Ramos (cell line): ENCODE measurements at regions not wholly inside any gene's neighbourhood (a gene's known extent, or its start where the extent isn't known, plus 50 kb on each side); places are given as distances from the start of the nearest gene placed in this dataset.
"Not testable (repeated sequence)": the region's sequence is repeated elsewhere in the genome, so short reads cannot be mapped to it uniquely, and the experiment has no call there.

Experiments used
- in situ Hi-C: fragments of 300-500 bp; cut with MboI; formaldehyde crosslinking; loops from one replicate; pipeline ENCODE4 v1.14.3; 2022; ENCODE audit warnings: low sequenced_read_pairs; ENCODE audit not compliant: unreplicated experiment

DNA sequence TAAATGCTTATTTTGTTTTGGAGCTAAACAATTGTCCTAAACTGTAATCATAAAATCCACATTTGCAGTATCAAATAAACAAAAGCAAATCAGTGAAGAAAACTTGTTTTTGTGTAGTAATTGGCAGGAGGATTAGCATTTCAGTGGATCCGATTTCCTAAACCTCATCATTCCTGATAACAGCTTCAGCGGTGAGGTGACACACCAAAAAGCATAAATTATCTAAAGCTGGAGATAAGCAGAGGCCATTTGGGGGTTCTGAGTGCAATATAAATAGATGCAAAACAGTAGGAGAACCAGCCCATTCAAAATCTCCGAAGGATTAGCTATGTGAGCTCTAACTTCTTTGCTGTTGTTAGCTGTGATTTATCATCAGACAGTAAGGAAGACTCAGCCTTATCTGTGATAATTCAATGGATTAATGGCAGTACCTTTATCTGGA is 235.8 kb downstream of the EPHA7 start:
- in situ Hi-C loops = no loop called here

DNA sequence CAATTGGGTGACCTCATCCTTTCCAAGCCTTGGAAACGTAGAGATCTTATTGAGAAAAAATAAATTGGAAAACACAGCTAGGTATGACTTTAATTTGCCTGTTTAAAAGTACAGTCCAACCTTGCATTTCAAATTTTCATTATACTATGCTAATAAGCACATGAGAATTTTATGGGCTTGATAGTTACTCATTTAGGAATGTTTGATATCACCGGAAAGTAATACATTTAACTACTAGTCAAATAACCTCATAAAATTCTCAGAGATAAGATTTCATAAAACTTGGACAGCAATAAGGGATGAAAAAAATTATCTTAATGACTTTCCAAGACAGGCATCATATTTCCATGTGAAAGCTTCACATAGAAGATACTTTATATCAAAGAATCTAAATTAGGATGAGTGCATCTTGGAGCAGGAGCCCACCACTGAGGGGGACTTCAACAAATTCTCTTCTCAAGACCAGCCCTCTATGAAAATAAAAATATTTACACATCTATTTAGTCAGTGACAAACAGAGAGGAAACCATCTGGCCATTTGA is 236.3 kb downstream of the EPHA7 start:
- in situ Hi-C loops = no loop called here

DNA sequence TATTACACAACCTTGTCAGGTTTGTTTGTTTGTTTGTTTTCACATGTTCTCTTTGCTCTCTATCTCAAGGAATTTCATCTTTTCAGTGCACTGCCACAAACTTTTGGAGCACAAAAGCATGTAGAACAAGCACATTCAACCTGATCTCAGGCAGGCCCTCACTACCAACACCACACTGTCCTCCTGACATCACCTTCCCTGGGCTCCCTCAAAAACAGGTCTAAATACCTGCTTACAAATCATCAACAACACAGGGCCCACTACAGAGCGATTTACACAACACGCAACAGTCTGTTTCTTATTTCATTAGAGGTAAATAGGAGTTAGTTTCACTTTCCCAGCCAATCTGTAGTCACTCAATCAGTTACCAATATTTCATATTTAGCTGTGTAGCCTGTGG is 241.4 kb downstream of the EPHA7 start:
- in situ Hi-C loops = no loop called here

DNA sequence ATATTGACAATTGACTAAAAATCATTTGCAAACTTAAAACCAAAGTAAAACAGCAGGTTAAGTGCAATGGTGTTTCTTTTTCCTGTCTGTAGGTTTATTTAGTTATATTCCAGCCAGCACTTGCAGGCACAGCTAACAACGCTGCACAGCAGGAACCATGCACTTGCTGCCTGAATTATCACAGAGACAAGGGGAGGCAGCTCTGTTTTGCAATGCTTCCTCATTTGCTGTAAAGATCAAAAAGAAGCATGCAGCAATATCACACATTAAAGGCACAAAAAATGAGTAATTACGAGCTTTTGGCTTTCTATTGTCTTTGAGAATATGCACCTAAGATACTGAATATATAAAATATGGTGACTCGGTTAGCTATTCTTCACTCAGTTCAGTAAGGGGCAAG is 241.9 kb downstream of the EPHA7 start:
- in situ Hi-C loops = no loop called here

DNA sequence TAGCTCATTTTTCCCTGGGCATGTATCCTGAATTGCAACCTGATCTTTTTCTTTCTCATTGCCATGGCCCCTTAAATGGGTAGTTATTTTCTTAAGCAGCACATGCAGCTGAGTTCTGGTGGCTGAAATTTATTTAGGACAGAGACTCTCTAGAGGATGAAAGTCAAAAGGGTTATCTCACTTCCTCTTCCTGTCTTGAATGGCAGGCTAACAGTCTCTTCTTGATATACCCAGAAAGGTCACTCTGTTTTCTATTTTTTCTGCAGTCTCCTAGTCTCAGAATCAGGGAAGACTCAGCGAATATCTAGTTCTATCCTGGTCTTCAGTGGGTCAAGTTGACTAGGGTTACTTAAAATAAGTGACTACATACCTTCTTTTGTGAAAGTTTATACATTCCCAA is 243.3 kb downstream of the EPHA7 start:
- in situ Hi-C loops = no loop called here

DNA sequence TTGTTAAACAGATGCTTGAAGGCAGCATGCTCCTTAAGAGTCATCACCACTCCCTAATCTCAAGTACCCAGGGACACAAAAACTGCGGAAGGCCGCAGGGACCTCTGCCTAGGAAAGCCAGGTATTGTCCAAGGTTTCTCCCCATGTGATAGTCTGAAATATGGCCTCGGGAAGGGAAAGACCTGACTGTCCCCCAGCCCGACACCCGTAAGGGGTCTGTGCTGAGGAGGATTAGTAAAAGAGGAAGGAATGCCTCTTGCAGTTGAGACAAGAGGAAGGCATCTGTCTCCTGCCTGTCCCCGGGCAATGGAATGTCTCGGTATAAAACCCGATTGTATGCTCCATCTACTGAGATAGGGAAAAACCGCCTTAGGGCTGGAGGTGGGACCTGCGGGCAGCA is 245.8 kb downstream of the EPHA7 start:
- in situ Hi-C loops = not testable (repeated sequence)

DNA sequence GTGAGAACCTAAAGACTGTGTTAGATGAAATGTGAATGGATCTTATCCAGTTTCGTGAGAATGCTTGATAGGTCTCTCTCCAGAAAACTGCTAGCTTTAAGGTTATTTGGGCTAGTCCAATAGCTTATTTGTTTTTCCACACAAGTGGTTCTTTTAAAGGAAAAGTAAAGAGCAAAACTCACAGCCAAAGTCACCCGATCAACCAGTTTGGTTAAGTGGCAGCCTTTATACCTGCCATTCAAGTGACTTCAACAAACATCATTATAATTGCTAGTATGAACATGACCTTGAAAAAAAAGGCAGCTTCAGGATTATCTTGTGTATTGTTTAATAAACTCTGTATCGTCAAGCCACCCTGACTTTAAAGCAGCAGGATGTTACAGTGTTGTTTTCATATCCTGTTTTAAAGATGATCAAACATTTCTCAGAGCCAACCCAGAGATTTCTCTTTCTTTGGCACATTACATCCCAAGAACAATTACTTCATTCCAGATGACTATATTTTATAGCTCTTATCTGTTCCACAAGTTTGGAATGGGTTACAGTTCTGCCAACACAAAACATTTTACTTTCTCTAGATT is 253.4 kb downstream of the EPHA7 start:
- in situ Hi-C loops = no loop called here

DNA sequence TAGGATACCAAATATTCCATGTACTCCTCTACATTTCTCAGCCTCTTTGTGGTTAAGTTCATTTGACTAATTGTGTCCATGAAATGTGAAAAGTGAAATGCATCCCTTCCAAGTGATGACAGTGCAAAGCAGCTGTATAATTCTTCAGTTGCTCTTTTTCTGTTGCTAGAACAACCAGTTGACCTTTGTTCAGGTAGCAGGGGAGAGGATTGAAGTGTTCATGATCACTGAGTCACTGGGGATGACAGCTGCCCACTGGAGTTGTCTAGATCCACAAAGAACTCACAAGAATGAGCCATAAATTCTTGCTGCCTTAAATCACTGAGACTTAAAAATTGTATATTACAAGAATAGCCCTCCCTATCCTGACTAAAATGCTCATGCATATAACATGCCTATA is 254.6 kb downstream of the EPHA7 start:
- in situ Hi-C loops = no loop called here

DNA sequence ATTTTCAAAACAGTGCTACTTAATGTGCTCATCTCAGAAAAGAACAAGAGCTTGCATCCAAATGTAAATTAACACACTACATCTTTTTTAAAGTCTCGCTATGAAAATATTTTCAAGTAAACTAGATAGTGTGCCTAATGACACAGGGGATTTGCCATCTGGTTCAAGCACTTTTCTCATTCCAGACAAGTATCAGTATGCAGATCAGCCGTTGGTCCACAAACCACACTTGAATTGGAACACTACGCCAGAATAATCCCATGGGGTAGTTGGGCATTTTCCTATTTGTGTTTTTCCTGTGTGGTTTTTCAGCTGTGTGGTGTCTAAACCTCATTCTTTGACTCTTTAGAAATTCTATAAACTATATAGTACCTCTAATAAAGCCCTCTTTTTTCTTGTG is 256.2 kb downstream of the EPHA7 start:
- in situ Hi-C loops = no loop called here

DNA sequence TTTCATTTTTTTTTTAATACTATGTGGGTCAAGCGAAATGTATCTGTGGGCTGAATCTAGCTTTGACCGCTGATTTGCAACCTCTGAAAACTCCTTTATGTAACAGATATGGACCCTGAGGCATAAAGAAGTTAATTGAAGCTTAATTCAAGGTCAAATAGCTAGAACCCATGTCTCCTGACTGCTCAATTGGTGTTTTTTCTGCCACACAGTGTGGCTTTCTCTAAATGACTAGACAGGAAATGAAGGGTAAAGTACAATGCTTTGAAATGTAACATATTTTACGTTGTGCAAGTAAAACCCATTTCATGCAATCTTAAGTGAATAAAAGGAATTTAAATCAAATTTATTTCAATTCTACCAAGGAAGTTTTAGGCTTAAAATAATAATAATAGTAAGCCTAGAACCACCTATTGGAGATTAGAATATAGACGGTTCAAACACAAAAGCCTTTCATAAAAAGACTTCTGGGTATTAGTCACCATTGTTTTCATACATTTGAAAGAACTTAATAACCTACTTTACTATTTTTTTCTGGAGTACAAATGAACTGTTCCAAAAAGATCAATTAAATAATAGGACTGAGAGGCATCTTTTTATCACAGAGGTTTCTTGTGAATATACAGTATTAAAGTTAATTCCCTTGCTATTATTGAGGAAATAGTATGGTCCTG is 279.8 kb downstream of the EPHA7 start:
- in situ Hi-C loops = no loop called here

DNA sequence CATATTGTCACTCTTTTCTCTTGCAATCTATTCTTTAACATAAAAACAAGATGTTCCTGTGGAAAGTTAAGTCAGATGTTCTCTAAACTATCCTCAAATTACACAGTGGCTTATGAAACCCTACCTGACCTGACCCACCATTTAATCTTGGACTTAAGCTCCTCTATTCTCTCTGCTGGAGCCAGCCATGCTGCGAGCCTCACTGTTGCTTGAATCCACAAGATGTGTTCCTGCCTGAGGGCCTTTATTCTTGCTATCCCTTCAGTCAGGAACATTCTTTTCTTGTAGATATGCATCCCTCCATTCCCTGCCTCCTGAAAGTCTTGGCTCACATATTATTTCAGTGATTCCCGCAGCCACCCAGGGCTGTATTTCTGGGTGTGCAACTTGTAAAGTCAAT is 283.2 kb downstream of the EPHA7 start:
- in situ Hi-C loops = no loop called here

DNA sequence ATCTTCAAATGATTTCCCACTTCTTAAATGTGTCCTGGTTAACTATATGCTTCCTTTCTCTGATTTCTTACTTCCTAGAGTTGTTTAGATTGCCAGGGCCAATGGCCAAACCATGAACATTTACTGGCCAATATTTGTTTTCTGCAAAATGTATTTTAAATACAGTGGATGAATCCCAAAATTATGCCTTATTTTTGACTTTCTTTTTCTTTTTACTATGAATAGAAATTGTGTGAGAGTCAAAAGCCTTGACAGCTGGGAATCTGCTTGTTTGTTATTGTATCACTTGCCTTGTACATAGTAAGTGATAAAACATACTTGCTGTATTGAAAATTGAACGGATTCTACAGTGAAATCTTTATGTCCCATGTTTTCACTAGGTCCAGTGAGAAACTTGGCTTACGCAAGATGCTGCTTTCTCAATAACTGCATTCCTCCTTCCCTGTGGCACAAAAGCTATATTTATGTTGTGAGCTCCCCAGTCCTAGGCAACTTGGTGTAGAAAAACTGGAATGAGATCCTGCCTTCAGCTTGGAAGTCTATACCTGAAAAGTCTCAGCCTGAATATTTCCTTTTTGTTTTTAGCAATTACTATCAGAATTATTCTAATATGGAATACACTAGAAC is 295.2 kb downstream of the EPHA7 start:
- in situ Hi-C loops = no loop called here

DNA sequence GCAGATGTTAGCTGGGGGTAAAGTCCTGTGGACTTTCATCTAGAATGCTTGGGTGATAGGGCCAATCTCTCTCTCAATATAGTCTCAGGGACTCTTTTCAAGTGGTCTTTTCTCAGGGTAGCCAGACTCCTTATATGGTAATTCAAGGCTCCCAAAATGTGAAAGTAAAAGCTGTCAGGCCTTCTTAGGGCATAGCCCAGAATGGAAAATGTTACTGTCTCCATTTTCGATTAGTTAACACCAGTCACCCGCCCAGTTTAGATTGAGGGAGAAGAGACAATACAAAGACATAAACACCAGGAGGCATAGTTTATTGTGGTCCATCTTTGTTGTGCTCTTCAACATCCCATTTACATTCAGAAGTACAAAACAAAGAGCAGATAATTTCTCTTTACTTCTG is 295.8 kb downstream of the EPHA7 start:
- in situ Hi-C loops = no loop called here

DNA sequence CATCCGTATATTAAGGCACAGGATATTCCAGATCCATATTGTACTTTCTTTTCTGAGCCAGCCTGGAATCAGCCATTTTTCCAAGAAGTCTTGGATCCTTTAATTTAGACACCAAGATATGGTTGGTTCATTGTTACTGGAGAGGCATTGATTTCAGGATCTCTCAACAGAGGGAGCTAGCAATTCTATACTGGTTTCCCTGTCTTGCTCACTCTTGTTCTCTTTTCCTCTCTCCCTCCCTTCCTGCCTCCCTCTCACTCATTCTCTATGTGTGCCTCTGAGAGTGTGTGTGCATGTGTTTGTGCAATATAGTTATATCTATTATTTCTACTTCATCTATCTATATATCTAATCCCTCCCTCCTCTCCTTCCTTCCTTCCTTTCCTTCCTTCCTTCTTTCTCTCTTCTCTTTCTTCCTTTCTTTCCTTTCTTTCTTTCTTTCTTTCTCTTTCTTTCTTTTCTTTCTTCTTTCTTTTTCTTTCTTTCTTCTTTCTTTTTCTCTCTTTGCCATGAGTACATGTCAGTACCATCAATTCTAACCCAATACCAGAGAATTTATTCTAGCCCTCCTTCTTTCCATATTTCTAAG is 299.1 kb downstream of the EPHA7 start:
- in situ Hi-C loops = no loop called here

DNA sequence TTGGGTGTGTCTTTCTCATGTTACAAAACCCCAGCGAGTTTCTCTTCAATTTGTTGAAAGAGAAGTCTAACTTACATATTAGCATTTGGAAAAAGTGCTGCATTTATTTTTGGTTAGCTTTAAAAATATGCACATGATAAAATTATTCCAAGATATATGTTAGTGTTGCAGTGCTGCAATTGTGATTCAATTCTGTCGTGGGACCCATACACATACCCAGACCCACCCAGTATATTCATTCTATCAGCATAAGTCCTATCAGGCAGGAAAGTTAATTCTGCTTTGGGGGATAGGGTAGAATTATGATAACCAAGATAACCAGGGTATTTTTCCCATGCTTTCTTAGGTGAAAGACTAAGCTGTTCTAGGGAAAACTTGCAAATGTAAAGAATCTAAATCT is 313.5 kb downstream of the EPHA7 start:
- in situ Hi-C loops = no loop called here

DNA sequence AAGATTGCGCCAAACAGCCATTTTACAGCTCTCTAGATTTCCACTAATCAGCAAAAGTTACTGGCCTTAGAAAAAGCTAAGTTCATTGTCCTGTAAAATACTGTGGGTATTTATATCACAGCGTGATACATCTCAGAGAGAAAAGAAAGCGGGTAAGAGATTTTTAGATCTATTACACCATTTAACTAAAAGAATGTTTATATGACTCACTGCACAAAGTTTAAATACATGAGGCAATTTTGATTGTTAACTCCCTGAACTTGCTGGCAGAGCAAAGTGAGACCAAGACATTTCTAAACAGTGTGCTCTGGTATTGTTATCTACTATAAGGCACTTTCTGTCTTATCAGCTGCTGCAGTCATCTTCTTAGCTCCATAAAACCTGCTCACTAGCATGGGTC is 314.3 kb downstream of the EPHA7 start:
- in situ Hi-C loops = no loop called here

DNA sequence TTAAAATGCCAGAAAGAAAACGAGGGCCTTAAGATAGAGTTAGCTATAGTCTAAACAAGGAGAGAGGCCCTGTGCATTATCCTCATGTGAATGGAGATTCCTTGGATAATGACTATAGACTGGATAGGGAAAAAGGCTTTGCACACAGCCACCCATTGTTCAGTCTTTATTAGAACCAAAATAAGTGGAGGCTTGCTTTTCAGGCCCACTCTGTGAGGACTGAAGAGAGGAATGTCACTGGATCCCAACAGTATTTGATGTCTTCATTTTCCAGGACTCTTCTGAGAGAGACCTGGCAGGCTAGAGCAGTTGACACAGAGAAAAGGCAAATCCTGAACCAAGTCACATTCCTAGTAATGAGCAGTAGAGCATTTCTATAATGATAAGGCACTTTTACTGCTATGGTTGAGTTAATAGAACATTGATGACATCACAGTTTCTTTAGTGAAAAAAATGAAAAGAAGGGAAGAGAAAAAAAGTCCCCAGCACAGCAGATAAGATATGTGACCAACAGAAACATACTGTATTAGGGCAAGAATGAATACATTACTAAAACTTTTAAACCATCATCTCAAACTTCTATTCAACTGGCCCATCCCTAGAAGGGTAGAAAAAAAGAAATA is 315.1 kb downstream of the EPHA7 start:
- in situ Hi-C loops = no loop called here

DNA sequence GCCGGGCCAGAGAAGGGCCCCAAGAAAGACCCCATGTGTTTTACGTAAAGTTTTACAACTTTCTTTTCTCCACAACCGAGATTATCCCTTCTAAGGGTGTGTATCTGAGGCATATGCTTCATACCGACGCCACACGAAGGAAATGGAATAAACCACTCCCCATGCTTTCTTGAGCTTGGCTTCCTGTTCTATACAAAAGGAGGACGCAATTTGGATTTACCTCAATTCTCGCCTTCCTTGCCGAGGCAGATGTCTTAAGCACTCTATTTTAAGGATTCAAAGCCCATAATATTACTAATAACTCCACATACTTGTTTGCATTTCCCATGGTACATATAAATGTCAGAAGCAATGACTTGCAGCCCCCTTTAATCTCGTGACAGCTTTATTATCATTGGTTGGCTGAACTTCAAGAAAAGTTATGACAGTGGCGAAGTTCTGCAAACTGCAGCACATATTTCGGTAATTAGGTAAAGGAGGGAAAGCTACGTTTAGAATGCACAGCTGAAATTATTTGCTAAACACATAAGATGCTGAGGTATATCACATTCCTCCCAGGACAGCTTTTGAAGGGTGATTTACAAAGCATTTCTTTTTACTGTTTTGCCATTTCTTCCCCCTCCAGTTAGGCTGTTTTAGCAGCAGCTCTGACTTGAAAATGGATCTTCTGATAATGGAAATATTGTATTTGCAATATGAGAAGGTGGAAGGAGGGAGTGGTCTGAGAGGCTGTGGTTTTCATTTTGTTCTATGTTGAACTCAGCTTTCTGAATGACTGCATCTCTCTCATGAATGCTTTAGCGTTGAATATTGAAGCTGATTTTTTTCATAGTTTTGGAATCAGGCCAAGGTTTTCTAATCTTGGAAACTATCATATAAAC is 330.5 kb downstream of the EPHA7 start:
- in situ Hi-C loops = no loop called here

DNA sequence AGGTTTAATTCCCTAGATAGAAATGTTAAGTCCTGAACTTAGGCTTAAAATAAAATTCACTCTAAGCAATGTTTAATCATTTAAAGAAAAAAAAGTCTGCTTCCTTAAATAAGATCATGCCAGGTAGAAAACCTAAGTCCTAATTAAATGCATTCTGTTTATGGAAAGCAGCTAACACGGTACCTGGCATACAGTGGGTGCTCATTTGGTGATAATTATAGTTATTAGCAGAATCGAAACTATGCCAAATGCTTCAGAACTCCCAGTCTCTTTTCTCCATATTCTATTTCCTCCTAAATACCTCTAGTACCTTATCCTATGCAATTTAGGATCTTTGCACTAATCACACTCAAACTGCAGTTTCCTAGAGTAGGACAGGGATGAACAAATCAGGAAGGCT is 331.8 kb downstream of the EPHA7 start:
- in situ Hi-C loops = no loop called here

DNA sequence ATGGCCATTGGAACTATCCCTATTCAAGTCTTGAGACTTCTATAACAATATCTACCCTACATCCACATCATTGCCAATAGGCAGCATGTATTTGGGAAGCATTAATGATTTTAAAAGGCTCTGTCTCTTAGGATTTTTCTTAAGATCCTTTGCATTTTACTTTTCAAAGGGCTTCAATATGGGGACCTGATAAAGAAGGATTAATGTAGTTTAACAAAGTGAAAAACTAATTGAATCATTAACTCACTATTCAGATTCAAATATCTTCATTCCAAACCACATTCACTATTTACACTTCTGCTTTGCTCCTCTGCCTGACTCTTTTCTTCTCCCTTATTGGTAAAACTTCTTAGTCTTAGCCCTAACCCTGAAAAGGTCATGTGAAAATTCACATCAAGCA is 333.0 kb downstream of the EPHA7 start:
- in situ Hi-C loops = no loop called here
